Immature natural killer cell (primary cell): ENCODE measurements at regions not wholly inside any gene's neighbourhood (a gene's known extent, or its start where the extent isn't known, plus 50 kb on each side); places are given as distances from the start of the nearest gene placed in this dataset.

Experiments
- DNase-seq, 3 donors: peaks; one replicate each; pipeline ENCODE4 v3.0.0; 2022; ENCODE audit warnings: mixed read lengths in 1 of 3
- H3K27ac Mint-ChIP-seq, 6 donors: one replicate each; pipeline ENCODE4 v1.8.0; 2020; ENCODE audit warnings: mixed read lengths in 6 of 6, mild to moderate bottlenecking in 5 of 6, inconsistent platforms in 4 of 6, moderate library complexity in 3 of 6
- H3K27me3 Mint-ChIP-seq, 3 donors: one replicate each; pipeline ENCODE4 v1.8.0; 2020 to 2021; ENCODE audit warnings: low read depth in 3 of 3, mild to moderate bottlenecking in 3 of 3, mixed read lengths in 3 of 3, moderate library complexity in 3 of 3, inconsistent platforms in 1 of 3
- H3K36me3 Mint-ChIP-seq, 3 donors: one replicate each; pipeline ENCODE4 v1.8.0; 2020; ENCODE audit warnings: mixed read lengths in 3 of 3, inconsistent platforms in 2 of 3, mild to moderate bottlenecking in 2 of 3
- H3K4me1 Mint-ChIP-seq, 2 donors: one replicate each; pipeline ENCODE4 v1.8.0; 2020; ENCODE audit warnings: inconsistent platforms in 2 of 2, mild to moderate bottlenecking in 2 of 2, mixed read lengths in 2 of 2, moderate library complexity in 1 of 2
- H3K4me3 Mint-ChIP-seq, 5 donors: one replicate each; pipeline ENCODE4 v1.8.0; 2020; ENCODE audit warnings: mild to moderate bottlenecking in 5 of 5, mixed read lengths in 5 of 5, inconsistent platforms in 3 of 5, moderate library complexity in 3 of 5
- H3K9me3 Mint-ChIP-seq, 6 donors: one replicate each; pipeline ENCODE4 v1.8.0; 2020; ENCODE audit warnings: mild to moderate bottlenecking in 6 of 6, mixed read lengths in 6 of 6, inconsistent platforms in 4 of 6, moderate library complexity in 3 of 6

DNA sequence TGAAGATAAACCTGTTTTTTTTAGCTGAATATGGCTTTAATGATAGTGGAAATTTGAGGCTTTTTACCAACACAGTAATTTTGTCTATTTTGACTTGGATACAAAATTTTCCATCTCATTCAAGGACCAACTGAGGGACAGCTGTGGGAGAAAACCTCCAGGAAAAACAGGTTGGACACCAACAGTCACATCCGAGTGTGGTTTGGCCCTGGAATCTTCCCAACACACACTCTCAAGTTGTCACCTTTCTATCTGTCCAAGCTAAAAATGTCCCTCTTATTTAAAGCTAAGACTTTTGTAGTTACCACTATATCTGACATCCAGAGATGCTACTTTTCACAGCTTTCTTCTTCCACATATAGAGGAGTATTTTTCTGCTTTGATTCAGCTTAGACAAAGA is 404.9 kb downstream of the PCDH7 start:
- Mint-ChIP-seq H3K27ac (no peak overlapping the region), H3K4me1 (no peaks in the 10 kb centered on the region), H3K36me3 (no peaks in the 10 kb centered on the region), H3K27me3 (peaks cover 0 to 2% (median 0%) of the 10 kb centered on the region in 3 donors), H3K9me3 (peaks cover 1 to 40% (median 13%) of the 10 kb centered on the region in 6 donors), H3K4me3 (no peak overlapping the region)
- DNase-seq: no peak

DNA sequence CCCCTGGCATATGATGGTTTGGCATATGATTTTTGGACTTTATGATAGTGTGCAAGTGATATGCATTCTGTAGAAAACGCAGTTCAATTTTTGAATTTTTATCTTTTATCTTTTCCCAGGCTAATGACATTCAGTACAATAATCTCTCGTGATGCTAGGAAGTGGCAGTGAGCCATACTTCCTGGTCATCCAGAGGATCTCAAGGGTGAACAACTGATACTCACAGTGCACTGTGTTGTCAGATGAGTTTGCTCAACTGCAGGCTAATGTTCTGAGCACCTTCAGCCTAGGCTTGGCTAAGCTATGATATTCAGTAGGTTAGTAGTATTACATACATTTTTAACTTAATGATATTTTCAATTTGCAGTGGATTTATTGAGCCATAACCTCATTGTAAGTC is 405.3 kb downstream of the PCDH7 start:
- DNase-seq: no peak
- H3K4me1 Mint-ChIP-seq: no peaks in the 10 kb centered on the region
- H3K9me3 Mint-ChIP-seq: peaks cover 1 to 40% (median 10%) of the 10 kb centered on the region in 6 donors
- H3K27me3 Mint-ChIP-seq: peaks cover 0 to 2% (median 0%) of the 10 kb centered on the region in 3 donors
- H3K4me3 Mint-ChIP-seq: no peak overlapping the region
- H3K27ac Mint-ChIP-seq: no peak overlapping the region
- H3K36me3 Mint-ChIP-seq: no peaks in the 10 kb centered on the region

DNA sequence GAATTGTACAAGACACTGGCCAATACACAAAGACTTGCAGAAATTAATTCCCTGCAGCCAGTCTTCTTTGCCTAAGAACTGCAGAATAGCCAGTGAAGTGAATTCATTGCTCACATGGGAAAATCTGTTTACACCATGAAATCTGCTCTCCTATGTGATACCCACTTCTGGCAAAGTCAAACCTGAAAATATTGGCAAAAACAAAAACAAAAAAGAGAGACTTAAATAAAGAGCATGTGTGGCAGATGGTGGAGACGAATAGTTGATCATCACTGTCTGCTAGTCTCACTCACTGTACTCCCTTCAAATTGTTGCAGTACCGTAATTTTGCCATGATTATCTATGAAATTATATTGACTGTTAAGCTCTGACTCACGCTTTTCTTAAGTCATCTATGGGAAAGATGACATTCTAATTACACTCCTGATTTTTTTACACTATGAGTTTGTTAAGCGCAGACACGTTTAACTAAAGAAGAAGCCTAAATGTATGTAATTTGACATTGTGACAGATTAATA is 406.8 kb downstream of the PCDH7 start:
- H3K4me1 Mint-ChIP-seq: no peaks in the 10 kb centered on the region
- H3K27ac Mint-ChIP-seq: no peak overlapping the region
- H3K4me3 Mint-ChIP-seq: no peak overlapping the region
- H3K36me3 Mint-ChIP-seq: no peaks in the 10 kb centered on the region
- H3K9me3 Mint-ChIP-seq: peaks cover 3 to 43% (median 8%) of the 10 kb centered on the region in 6 donors
- no peak for DNase-seq
- peaks cover 0 to 2% (median 0%) of the 10 kb centered on the region in 3 donors for H3K27me3 Mint-ChIP-seq

DNA sequence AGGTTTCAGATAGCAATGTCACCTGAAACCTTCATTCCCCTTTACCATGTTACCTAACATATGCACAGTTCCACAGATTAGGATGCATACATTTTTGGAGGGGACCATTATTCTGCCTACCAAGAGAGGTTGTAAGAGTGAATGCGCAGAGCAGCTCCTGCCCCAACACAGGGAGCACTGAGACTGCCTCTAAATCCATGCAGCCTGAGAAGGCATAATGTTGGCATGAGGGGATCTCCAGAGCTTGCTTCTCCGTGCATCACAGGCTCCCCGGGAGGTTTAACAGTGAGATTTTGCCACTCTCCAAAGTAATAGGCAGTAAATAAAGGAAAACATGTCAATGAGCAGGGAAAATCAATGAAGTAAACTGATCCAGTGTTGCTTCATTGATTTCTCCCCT is 410.8 kb downstream of the PCDH7 start:
- no peak for DNase-seq
- Mint-ChIP-seq H3K36me3 (no peaks in the 10 kb centered on the region), H3K4me1 (no peaks in the 10 kb centered on the region), H3K4me3 (no peak overlapping the region), H3K27ac (no peak overlapping the region), H3K27me3 (no peaks in the 10 kb centered on the region), H3K9me3 (peaks cover 6 to 39% (median 15%) of the 10 kb centered on the region in 6 donors)

DNA sequence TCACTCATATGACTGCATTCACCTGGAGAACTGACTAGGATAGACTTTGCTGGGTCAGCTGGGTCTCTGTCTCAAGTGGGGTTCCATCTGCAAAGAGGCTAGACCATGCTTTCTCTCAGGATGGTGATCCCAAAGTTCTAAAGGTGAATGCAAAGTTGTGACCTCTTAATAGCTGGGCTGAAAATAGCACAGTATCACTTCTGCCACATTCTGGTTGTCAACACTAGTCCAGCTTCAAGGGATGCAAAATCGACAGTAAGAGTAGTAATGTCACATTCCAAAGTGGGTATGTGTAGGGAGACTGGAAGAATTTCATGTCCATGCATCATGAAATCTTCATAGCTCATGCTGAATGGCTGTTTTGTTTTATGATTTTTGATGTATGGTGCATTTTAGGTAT is 414.6 kb downstream of the PCDH7 start:
- Mint-ChIP-seq H3K36me3 (no peaks in the 10 kb centered on the region), H3K9me3 (peaks cover 4 to 46% (median 15%) of the 10 kb centered on the region in 6 donors), H3K4me1 (no peaks in the 10 kb centered on the region), H3K4me3 (no peak overlapping the region), H3K27me3 (no peaks in the 10 kb centered on the region), H3K27ac (no peak overlapping the region)
- no peak for DNase-seq

DNA sequence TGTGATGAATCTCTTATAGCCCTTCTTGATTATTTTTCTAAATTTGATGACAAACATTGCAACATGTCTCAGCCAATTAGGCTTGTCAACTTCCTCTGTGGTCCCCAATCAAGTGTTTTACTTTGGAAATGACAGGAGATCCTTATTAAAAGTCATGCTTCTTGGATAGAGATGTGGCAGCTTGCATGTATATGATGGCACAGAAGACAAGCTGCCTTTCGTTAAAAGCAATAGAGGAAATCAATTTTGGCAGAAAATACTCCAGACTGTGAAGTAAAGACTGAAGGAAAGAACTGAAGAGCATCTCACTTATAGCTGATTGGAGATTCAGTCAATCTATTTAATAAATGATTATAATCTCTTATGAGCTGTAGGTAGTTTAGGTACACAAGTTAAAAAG is 419.6 kb downstream of the PCDH7 start:
- H3K4me1 Mint-ChIP-seq: no peaks in the 10 kb centered on the region
- no peak for DNase-seq
- peaks cover 4 to 46% (median 15%) of the 10 kb centered on the region in 6 donors for H3K9me3 Mint-ChIP-seq
- no peaks in the 10 kb centered on the region for H3K36me3 Mint-ChIP-seq
- H3K27ac Mint-ChIP-seq: no peak overlapping the region
- H3K4me3 Mint-ChIP-seq: no peak overlapping the region
- H3K27me3 Mint-ChIP-seq: no peaks in the 10 kb centered on the region

DNA sequence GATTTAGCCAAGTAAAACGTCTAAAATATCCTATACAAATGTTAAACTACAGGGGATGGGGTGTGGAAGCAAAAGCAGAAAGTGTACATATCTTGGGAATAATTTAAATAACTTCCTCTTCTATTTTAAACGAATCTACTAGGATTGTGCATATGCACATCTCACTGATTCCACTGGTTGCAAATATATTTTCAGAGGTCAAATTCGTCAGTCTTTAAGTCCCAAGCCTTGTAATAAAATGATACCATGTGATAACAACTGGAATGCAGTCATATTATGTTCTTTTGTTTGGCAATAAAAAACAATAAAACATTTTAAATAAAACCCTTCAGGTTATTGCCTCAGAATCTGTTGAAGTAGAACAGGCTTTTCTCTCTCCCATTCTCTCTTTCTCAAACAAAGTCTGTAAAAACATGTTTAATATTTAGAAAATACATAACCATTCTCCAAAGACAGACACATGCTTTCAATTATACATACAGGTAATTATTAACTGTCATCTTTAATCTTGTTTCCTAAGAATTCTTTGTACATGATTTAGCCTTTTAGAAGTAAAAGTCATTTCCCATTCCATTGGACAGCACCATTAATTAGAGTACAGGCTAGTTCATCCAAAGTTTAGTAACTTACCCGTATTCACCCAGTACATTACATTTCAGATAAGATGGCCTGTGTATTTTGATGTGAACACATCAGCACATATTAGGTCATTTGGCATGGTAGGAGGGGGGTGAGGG is 421.1 kb downstream of the PCDH7 start:
- H3K27me3 Mint-ChIP-seq: no peaks in the 10 kb centered on the region
- no peaks in the 10 kb centered on the region for H3K4me1 Mint-ChIP-seq
- H3K9me3 Mint-ChIP-seq: peaks cover 5 to 43% (median 14%) of the 10 kb centered on the region in 6 donors
- no peak for DNase-seq
- no peak overlapping the region for H3K27ac Mint-ChIP-seq
- H3K36me3 Mint-ChIP-seq: no peaks in the 10 kb centered on the region
- no peak overlapping the region for H3K4me3 Mint-ChIP-seq

DNA sequence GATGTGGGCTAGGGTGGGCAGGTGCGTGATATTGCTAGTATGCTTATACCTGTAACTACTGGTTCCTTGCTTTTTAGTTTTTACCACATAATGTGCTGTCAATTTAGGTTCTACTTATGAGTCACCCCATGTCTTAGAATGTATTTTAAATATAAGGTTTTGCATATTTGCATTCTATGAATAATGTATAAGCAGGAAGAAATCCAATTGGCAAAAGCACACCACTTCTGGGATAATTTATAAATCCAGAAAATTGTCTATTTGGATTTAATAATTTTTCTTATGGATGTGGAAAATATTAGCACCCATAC is 421.6 kb downstream of the PCDH7 start:
- Mint-ChIP-seq H3K27me3 (no peaks in the 10 kb centered on the region), H3K4me1 (no peaks in the 10 kb centered on the region), H3K36me3 (no peaks in the 10 kb centered on the region), H3K9me3 (peaks cover 6 to 46% (median 15%) of the 10 kb centered on the region in 6 donors), H3K27ac (no peak overlapping the region), H3K4me3 (no peak overlapping the region)
- no peak for DNase-seq

DNA sequence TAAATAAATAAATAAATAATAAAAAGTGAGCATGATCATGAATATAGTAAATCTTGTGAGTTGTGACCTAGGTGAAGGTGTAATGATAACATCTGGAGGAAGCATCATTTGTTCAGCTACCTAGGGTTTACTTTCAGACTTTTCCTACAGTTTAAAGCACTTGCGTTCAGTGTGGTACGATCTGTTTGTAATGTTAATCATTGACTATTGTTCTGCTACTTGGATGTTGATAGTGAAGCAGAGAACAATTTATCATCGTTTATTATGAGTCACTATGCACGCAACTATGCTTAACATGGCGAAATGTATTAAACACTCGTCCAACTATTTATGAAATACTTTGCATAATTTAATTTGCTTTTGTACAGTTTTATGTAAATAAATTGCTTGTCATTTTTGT is 426.2 kb downstream of the PCDH7 start:
- H3K9me3 Mint-ChIP-seq: peaks cover 3 to 32% (median 16%) of the 10 kb centered on the region in 6 donors
- H3K27me3 Mint-ChIP-seq: no peaks in the 10 kb centered on the region
- DNase-seq: no peak
- no peaks in the 10 kb centered on the region for H3K4me1 Mint-ChIP-seq
- H3K4me3 Mint-ChIP-seq: no peak overlapping the region
- H3K27ac Mint-ChIP-seq: no peak overlapping the region
- no peaks in the 10 kb centered on the region for H3K36me3 Mint-ChIP-seq

DNA sequence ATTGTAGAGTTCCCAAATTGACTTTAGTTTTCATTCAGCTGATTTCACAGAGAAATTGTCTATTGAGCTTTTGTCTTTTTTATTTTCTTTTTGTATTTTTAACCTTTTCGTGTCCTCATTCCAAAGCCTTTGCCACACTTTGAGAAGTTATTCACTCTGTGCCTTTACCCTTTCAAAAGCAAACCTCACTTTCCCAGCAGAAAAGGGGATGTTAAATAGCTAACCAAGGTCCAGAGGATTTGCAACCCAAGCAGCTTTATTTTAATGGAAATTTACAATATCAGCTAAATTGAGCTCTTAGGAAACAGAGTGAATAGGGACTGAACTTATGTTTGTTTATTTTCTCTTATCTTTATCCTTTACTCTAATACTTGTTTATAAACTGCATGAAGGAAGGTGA is 428.8 kb downstream of the PCDH7 start:
- H3K27me3 Mint-ChIP-seq: no peaks in the 10 kb centered on the region
- peaks cover 7 to 26% (median 11%) of the 10 kb centered on the region in 6 donors for H3K9me3 Mint-ChIP-seq
- no peak overlapping the region for H3K27ac Mint-ChIP-seq
- no peak overlapping the region for H3K4me3 Mint-ChIP-seq
- no peaks in the 10 kb centered on the region for H3K4me1 Mint-ChIP-seq
- no peak for DNase-seq
- no peaks in the 10 kb centered on the region for H3K36me3 Mint-ChIP-seq

DNA sequence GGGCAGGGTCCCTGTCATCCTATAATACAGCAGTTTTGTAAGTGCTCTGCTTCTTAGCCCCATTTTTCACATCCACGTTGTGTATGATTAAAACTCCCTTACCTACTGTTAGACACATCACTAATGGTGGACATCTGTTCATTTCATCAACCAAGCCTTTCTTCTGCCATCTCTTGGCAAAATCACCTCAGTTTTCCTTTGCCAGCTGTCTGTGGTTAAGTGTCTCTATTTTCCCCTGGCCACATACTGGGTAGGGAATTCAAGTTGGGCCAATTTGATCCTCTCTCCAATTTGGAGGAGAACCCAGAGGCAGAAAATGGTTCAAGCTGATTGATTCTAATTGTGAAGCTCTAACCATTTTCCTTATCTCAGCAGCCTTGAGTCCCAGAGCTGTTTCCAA is 436.1 kb downstream of the PCDH7 start:
- peaks cover 0 to 1% (median 0%) of the 10 kb centered on the region in 3 donors for H3K27me3 Mint-ChIP-seq
- H3K4me1 Mint-ChIP-seq: no peaks in the 10 kb centered on the region
- H3K27ac Mint-ChIP-seq: no peak overlapping the region
- peaks cover 6 to 25% (median 11%) of the 10 kb centered on the region in 6 donors for H3K9me3 Mint-ChIP-seq
- no peaks in the 10 kb centered on the region for H3K36me3 Mint-ChIP-seq
- DNase-seq: no peak
- H3K4me3 Mint-ChIP-seq: no peak overlapping the region

DNA sequence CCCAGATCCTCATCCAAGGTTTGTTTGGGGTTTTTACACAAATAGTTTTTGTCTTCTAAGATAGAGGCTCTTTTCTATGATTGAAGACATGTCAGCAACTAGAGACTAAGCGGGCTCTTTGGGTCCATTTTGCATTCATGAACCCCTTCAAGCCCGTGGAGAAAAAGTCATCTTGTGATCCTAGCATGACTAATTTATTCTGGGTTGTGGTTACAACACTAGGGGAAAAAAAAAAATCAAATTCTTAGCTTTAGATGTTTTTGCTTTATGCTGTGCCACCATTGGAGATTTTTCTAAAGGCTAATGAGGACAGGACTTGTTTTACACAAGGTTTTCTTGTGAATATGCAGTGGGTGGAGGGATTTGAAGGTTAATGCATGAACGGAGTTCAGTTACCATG is 440.0 kb downstream of the PCDH7 start:
- Mint-ChIP-seq H3K9me3 (peaks cover 5 to 34% (median 13%) of the 10 kb centered on the region in 6 donors), H3K4me1 (no peaks in the 10 kb centered on the region), H3K4me3 (no peak overlapping the region), H3K36me3 (no peaks in the 10 kb centered on the region), H3K27ac (no peak overlapping the region), H3K27me3 (peaks cover 0 to 1% (median 0%) of the 10 kb centered on the region in 3 donors)
- DNase-seq: no peak

DNA sequence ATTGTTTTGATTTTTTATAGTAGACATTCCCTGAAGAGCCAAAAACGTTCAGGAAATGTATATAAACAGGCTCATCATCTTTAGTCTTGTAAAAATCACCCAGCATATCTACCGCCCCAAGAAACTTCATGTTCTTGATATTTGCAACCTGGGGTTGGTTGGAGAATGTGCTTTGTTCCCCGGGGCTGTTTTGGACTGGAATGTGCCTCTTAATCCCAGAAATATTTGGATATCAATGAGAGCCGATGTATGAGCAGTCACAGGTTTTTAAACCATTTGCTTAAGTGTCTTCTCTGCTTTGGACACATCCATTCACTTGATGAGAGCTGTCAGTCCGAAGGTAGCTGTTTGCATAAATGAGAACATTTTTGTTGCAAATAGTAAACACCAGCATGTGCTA is 449.7 kb downstream of the PCDH7 start:
- peaks cover 13 to 51% (median 20%) of the 10 kb centered on the region in 6 donors for H3K9me3 Mint-ChIP-seq
- no peak overlapping the region for H3K4me3 Mint-ChIP-seq
- no peak overlapping the region for H3K27ac Mint-ChIP-seq

DNA sequence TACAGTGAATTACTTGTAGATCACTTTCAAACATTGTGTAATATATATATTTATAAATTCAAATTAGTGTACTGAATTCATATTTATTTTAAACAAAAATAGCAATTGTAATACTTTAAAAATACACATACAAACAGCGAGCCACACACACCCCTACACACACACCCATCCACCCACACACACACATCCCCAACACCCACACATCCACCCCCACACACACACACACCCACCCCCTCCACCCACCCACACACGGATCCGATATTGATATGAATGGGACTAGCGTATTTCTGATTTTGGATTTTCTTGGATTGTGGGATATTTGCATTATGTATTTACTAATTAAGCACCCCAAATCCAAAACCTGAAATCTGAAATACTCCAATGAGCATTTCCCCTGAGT is 451.2 kb downstream of the PCDH7 start:
- H3K4me1 Mint-ChIP-seq: no peaks in the 10 kb centered on the region
- H3K9me3 Mint-ChIP-seq: peaks cover 11 to 47% (median 22%) of the 10 kb centered on the region in 6 donors

More for the DNA sequence above, 449.7 kb downstream of the PCDH7 start:
- no peak for DNase-seq
- Mint-ChIP-seq H3K27me3 (no peaks in the 10 kb centered on the region), H3K4me1 (no peaks in the 10 kb centered on the region), H3K36me3 (no peaks in the 10 kb centered on the region)

More for the DNA sequence above, 451.2 kb downstream of the PCDH7 start:
- Mint-ChIP-seq H3K4me3 (no peak overlapping the region), H3K36me3 (no peaks in the 10 kb centered on the region), H3K27ac (no peak overlapping the region), H3K27me3 (peaks cover 0 to 2% (median 0%) of the 10 kb centered on the region in 3 donors)
- DNase-seq: no peak
